Mesendoderm (in vitro differentiated cells): ENCODE measurements at regions not wholly inside any gene's neighbourhood (a gene's known extent, or its start where the extent isn't known, plus 50 kb on each side); places are given as distances from the start of the nearest gene placed in this dataset.

Experiments
- DNase-seq: peaks from one replicate; pipeline ENCODE4 v3.0.0; 2013
- H2AK5ac ChIP-seq: 2 replicates; pipeline ENCODE4 v1.6.1; 2013; ENCODE audit warnings: low read length, inconsistent platforms
- H2BK120ac ChIP-seq: 2 replicates; pipeline ENCODE4 v1.6.1; 2013; ENCODE audit warnings: low read depth, mild to moderate bottlenecking, low read length, moderate library complexity, mixed read lengths
- H2BK15ac ChIP-seq: replicated peaks from 2 replicates; pipeline ENCODE4 v1.6.1; 2013; ENCODE audit warnings: low read depth, mild to moderate bottlenecking, moderate library complexity
- H2BK5ac ChIP-seq: 2 replicates; pipeline ENCODE4 v1.6.1; 2013; ENCODE audit warnings: low read length, inconsistent platforms
- H3K18ac ChIP-seq: 2 replicates; pipeline ENCODE4 v1.6.1; 2013; ENCODE audit warnings: mild to moderate bottlenecking, low read length, mixed read lengths
- H3K23ac ChIP-seq: one replicate; pipeline ENCODE4 v1.6.1; 2013; ENCODE audit warnings: low read length
- H3K27ac ChIP-seq: 2 replicates; pipeline ENCODE4 v1.5.1; 2013; ENCODE audit warnings: low read depth, mild to moderate bottlenecking, inconsistent platforms, low read length, moderate library complexity
- H3K27me3 ChIP-seq: 2 replicates; pipeline ENCODE4 v1.6.1; 2013; ENCODE audit warnings: low read length, control low read depth, mild to moderate bottlenecking, inconsistent platforms; ENCODE audit not compliant: insufficient read depth, poor library complexity
- H3K36me3 ChIP-seq: 2 replicates; pipeline ENCODE4 v1.6.1; 2013; ENCODE audit warnings: low read length, inconsistent platforms; ENCODE audit not compliant: control insufficient read depth, insufficient read depth
- H3K4ac ChIP-seq: one replicate; pipeline ENCODE4 v1.6.1; 2013; ENCODE audit warnings: low read depth, mild to moderate bottlenecking, low read length, moderate library complexity
- H3K4me1 ChIP-seq: 2 replicates; pipeline ENCODE4 v1.6.1; 2013; ENCODE audit warnings: low read depth, low read length, inconsistent platforms; ENCODE audit not compliant: control insufficient read depth
- H3K4me2 ChIP-seq: 2 replicates; pipeline ENCODE4 v1.6.1; 2013; ENCODE audit warnings: low read length
- H3K4me3 ChIP-seq: 2 replicates; pipeline ENCODE4 v1.5.1; 2013; ENCODE audit warnings: mild to moderate bottlenecking, low read length
- H3K56ac ChIP-seq: one replicate; pipeline ENCODE4 v1.6.1; 2013; ENCODE audit warnings: low read length
- H3K79me1 ChIP-seq: 2 replicates; pipeline ENCODE4 v1.6.1; 2013; ENCODE audit warnings: low read length, inconsistent platforms
- H3K79me2 ChIP-seq: 2 replicates; pipeline ENCODE4 v1.6.1; 2013; ENCODE audit warnings: mild to moderate bottlenecking, low read length; ENCODE audit not compliant: control insufficient read depth, insufficient read depth
- H3K9ac ChIP-seq: 2 replicates; pipeline ENCODE4 v1.6.1; 2013; ENCODE audit warnings: low read length, inconsistent platforms
- H4K5ac ChIP-seq: one replicate; pipeline ENCODE4 v1.6.1; 2013; ENCODE audit warnings: low read length
- H4K8ac ChIP-seq: one replicate; pipeline ENCODE4 v1.6.1; 2013; ENCODE audit warnings: low read depth, mild to moderate bottlenecking, control low read depth, low read length, moderate library complexity
- WGBS: extraction: QIAGEN DNeasy Blood & Tissue Kit; methylation state at CpG from one replicate; pipeline ENCODE4 v1.1.7; 2013; ENCODE audit warnings: low lambda C conversion rate, missing lambda C conversion rate; ENCODE audit not compliant: insufficient coverage; ENCODE audit errors: extremely low coverage; 5-methylcytosine and 5-hydroxymethylcytosine counted together

DNA sequence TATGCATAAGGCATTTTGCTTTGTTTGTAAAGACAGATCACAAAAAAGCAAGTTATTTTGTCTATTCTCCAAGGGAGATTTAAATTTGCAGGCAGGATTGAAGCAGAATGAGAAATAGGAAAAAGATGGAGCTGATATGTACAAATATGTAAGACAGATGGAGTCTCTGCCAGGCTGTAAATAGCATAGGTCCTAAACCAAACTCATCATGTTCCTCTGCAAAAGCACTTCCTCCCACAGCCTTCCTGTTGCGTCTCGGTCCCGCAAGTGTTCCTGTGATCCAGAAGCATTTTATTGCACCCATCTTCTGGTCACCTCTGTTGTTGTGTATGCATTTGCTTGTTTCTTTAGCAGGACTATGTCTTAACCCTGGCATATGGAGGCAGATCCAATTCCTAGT is 95.7 kb upstream of the CLDN10 start:
- Histone ChIP-seq H3K79me1 (no peaks in the 10 kb centered on the region), H3K79me2 (no peaks in the 10 kb centered on the region), H3K36me3 (no peaks in the 10 kb centered on the region), H3K4me2 (no peak overlapping the region), H4K5ac (no peak overlapping the region), H3K27ac (no peak overlapping the region), H3K27me3 (no peaks in the 10 kb centered on the region), H2AK5ac (no peak overlapping the region), H3K4me3 (no peak overlapping the region), H3K9ac (no peak overlapping the region), H3K56ac (no peak overlapping the region), H4K8ac (no peak overlapping the region), H2BK120ac (no peak overlapping the region), H3K18ac (no peak overlapping the region), H2BK5ac (no peak overlapping the region), H3K4ac (no peak overlapping the region), H2BK15ac (no peak overlapping the region), H3K23ac (no peak overlapping the region), H3K4me1 (no peaks in the 10 kb centered on the region)
- no CpG with 5 or more reads among the region's 3 CpGs for WGBS
- DNase-seq: no peak

DNA sequence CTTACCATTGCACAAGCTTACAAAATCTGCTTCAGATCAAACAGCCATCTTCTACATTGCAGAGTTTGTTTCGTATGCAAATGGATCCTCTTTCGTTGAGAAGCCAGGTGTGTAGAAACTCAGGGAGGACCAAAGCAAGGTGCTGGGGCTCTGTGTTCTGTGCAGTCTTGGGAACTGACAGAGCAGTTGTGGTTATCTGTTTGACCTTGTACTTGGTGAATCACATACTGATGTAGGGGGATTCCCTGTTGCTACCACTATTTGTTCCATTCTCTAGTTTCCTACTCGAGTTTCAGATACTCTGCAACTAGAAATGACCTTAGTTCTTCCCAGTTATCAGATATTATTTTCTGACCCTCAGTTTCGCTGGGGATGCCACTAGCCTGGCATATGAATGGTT is 95.2 kb upstream of the CLDN10 start:
- Histone ChIP-seq H3K56ac (no peak overlapping the region), H3K4ac (no peak overlapping the region), H3K23ac (no peak overlapping the region), H3K4me2 (no peak overlapping the region), H2BK5ac (no peak overlapping the region), H4K5ac (no peak overlapping the region), H3K79me2 (no peaks in the 10 kb centered on the region), H3K27ac (no peak overlapping the region), H3K4me3 (no peak overlapping the region), H2BK15ac (no peak overlapping the region), H3K36me3 (no peaks in the 10 kb centered on the region), H3K18ac (no peak overlapping the region), H3K4me1 (no peaks in the 10 kb centered on the region), H4K8ac (no peak overlapping the region), H3K79me1 (no peaks in the 10 kb centered on the region), H3K9ac (no peak overlapping the region), H3K27me3 (no peaks in the 10 kb centered on the region), H2BK120ac (no peak overlapping the region), H2AK5ac (no peak overlapping the region)
- no peak for DNase-seq
- WGBS: no CpG with 5 or more reads among the region's 4 CpGs

DNA sequence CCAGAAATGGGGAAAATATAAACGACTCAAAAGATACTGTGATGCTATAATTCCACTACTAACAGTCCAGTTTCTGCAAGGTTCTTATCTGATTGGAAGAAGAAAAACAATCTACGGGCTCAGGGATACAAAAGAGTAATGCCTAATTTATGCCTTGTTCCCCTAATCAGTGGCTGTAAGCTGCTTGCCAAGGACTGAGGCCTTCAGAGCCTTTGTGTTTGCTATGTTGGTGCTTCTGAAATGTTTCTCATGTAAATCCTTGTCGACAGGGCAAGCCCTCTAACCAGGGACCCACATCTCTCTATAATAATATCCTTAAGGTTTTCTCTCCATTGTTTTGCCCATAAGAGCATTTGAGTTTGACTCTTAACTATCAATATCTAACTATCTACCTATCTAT is 89.7 kb upstream of the CLDN10 start:
- Histone ChIP-seq H3K23ac (no peak overlapping the region), H3K4me3 (no peak overlapping the region), H2BK15ac (no peak overlapping the region), H2BK120ac (no peak overlapping the region), H3K18ac (no peak overlapping the region), H2AK5ac (no peak overlapping the region), H3K79me2 (no peaks in the 10 kb centered on the region), H3K27me3 (no peaks in the 10 kb centered on the region), H2BK5ac (no peak overlapping the region), H3K4me1 (no peaks in the 10 kb centered on the region), H3K79me1 (no peaks in the 10 kb centered on the region), H3K9ac (no peak overlapping the region), H3K27ac (no peak overlapping the region), H3K36me3 (no peaks in the 10 kb centered on the region), H3K56ac (no peak overlapping the region), H4K5ac (no peak overlapping the region), H4K8ac (no peak overlapping the region), H3K4ac (no peak overlapping the region), H3K4me2 (no peak overlapping the region)
- DNase-seq: no peak
- WGBS: no CpG with 5 or more reads among the region's 3 CpGs

DNA sequence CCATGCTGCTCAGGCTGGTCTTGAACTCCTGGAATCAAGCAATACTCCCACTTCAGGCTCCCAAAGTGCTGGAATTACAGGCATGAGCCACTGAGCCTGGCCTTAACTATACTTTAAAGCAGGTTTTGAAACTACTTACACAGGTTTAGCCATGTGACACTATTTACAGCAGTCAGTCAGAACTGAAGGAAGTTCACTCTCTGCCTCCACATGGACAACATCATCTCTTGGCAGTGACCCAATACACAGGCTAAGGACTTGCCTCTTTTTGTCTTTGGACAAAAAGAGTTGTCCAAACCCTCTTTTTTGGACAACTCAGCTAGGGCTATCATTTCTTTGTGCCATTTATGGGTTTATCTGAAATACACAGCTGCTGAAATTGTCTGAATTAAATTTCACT is 89.0 kb upstream of the CLDN10 start:
- Histone ChIP-seq H3K56ac (no peak overlapping the region), H3K23ac (no peak overlapping the region), H2BK15ac (no peak overlapping the region), H3K4me2 (no peak overlapping the region), H3K4me3 (no peak overlapping the region), H3K79me2 (no peaks in the 10 kb centered on the region), H2BK120ac (no peak overlapping the region), H4K5ac (no peak overlapping the region), H3K18ac (no peak overlapping the region), H2AK5ac (no peak overlapping the region), H3K4ac (no peak overlapping the region), H2BK5ac (no peak overlapping the region), H3K9ac (no peak overlapping the region), H4K8ac (no peak overlapping the region), H3K4me1 (no peaks in the 10 kb centered on the region), H3K27ac (no peak overlapping the region), H3K36me3 (no peaks in the 10 kb centered on the region), H3K27me3 (no peaks in the 10 kb centered on the region), H3K79me1 (no peaks in the 10 kb centered on the region)
- DNase-seq: no peak

DNA sequence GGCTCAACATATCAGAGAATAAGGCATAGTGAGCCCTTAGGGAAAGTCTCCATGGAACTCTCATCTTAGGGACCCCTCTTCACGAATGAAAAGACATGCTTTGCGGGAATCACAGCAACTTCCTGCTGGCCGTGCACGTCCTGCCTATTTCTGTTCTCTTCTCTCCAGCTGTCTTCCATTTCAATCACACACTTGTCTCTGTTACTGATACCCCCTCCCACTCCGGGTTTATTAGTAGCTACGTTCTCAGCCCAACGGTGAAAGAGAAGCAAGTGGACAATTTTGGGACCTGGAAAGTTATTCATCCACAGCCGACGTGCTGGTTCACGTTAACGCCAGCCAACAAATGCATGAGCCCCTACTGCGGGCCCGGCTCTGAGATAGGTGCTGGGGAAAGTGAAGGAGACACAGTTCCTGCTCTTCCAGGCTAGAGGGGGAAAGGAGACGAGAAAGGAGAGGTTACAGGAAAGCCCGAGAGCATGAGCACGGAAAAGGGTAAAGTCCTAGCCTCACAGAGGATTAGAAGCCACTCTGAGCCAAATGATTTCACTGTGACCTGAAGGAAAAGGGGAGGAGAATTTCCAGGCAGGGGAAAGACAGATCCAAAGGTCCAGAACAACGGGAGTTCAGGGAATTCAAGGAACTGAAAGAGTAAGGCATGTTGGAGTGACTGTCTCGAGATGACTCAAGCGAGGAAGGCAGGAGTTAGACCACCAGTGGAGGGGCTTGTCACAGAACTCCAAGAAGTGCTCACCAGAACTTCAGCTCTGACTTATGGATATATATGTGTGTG is 81.8 kb upstream of the CLDN10 start:
- no peaks in the 10 kb centered on the region for H3K79me2 ChIP-seq
- H4K8ac ChIP-seq: no peak overlapping the region
- no peak overlapping the region for H3K4me3 ChIP-seq
- H3K27ac ChIP-seq: no peak overlapping the region
- H3K4me2 ChIP-seq: no peak overlapping the region
- no peak overlapping the region for H3K56ac ChIP-seq
- no peaks in the 10 kb centered on the region for H3K27me3 ChIP-seq
- no peak overlapping the region for H4K5ac ChIP-seq
- no CpG with 5 or more reads among the region's 19 CpGs for WGBS
- H3K36me3 ChIP-seq: no peaks in the 10 kb centered on the region
- H3K79me1 ChIP-seq: no peaks in the 10 kb centered on the region
- no peak overlapping the region for H3K18ac ChIP-seq
- DNase-seq: no peak
- H3K9ac ChIP-seq: no peak overlapping the region
- no peak overlapping the region for H2AK5ac ChIP-seq
- no peak overlapping the region for H2BK15ac ChIP-seq
- H3K23ac ChIP-seq: no peak overlapping the region
- H2BK5ac ChIP-seq: no peak overlapping the region
- peaks cover 1% of the 10 kb centered on the region for H3K4me1 ChIP-seq
- no peak overlapping the region for H3K4ac ChIP-seq
- H2BK120ac ChIP-seq: no peak overlapping the region

DNA sequence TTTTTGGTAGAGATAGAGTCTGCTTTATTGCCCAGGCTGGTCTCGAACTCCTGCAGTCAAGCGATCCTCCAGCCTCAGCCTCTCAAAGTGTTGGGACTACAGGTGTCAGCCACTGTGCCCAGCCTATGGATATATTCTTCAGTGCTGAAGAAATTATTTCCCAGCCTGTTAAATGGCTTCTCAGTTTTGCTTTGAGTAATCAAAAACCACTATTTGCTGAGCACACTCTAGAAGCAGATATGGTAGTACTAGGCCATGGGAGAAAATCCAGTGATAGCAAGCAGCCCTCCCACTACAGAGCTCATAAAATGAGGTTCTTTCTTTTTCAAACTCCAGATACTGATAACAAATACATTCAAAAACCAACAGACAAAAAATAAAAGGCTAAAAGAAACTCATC is 80.6 kb upstream of the CLDN10 start:
- Histone ChIP-seq H3K4me3 (no peak overlapping the region), H3K18ac (no peak overlapping the region), H3K27ac (no peak overlapping the region), H3K79me1 (no peaks in the 10 kb centered on the region), H2AK5ac (no peak overlapping the region), H3K4me2 (no peak overlapping the region), H3K9ac (no peak overlapping the region), H3K56ac (no peak overlapping the region), H3K27me3 (no peaks in the 10 kb centered on the region), H3K36me3 (no peaks in the 10 kb centered on the region), H3K4me1 (peaks cover 1% of the 10 kb centered on the region), H3K4ac (no peak overlapping the region), H3K23ac (no peak overlapping the region), H4K5ac (no peak overlapping the region), H2BK15ac (no peak overlapping the region), H3K79me2 (no peaks in the 10 kb centered on the region), H2BK5ac (no peak overlapping the region), H4K8ac (no peak overlapping the region), H2BK120ac (no peak overlapping the region)
- DNase-seq: no peak
- WGBS: no CpG with 5 or more reads among the region's 2 CpGs
